ENCODE measurements at regions not wholly inside any gene's neighbourhood (a gene's known extent, or its start where the extent isn't known, plus 50 kb on each side); places are given as distances from the start of the nearest gene placed in this dataset.

DNA sequence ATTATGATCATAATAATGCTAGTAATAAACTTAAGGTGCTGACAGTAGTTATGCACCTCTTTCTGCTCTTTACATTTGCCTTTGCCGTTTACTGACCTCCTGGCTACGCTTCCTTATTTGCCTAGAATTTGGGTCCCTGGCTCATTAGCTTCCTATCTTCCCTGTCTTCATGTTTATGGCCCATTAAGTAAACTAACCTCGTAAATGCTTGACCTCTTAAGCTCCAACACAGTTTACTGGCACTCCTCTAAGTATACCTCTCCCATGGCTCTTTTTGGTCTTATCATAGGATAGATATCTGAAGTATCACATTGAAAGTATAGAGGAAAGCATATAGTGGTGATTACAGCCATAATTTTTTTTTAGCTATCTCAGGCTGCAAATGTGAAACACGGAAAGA lies 657.3 kb upstream of the SLC39A10 start (continued):
- TF ChIP-seq, protein P1, sequence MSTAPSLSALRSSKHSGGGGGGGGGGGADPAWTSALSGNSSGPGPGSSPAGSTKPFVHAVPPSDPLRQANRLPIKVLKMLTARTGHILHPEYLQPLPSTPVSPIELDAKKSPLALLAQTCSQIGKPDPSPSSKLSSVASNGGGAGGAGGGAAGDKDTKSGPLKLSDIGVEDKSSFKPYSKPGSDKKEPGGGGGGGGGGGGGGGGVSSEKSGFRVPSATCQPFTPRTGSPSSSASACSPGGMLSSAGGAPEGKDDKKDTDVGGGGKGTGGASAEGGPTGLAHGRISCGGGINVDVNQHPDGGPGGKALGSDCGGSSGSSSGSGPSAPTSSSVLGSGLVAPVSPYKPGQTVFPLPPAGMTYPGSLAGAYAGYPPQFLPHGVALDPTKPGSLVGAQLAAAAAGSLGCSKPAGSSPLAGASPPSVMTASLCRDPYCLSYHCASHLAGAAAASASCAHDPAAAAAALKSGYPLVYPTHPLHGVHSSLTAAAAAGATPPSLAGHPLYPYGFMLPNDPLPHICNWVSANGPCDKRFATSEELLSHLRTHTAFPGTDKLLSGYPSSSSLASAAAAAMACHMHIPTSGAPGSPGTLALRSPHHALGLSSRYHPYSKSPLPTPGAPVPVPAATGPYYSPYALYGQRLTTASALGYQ (CRISPR knock-in tag; IDR thresholded peaks at IDR 0.05), result no peak

DNA sequence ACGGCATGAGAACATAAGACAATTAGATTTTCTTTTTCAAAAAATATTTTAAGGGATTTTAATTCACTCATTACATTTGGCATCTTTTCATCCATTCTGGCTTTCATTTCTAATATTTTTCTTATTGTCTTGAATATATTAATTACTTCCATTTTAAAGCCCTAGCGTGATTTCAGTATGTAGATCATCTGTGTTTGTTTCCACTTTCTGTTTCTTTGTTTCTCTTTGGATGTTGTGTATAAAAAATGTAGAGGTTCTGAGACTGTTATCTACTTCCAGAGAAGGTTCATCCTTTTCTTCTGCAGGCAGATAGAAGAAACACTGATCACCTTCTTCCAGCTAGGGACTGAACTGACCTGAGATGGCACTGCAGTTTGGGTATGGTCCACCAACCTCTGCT lies 664.4 kb upstream of the SLC39A10 start:
- Histone ChIP-seq H3K4me1 (ENCODE audit: insufficient read depth, low read length) (no peaks in the 10 kb centered on the region), H3K36me3 (replicated peaks in 1 of 2; ENCODE audit: control insufficient read depth in 1 of 2, insufficient read depth in 2 of 2, low read length in 2 of 2) (no peaks in the 10 kb centered on the region), H3K27me3 (ENCODE audit: control insufficient read depth in 1 of 2, insufficient read depth in 2 of 2, low read length in 2 of 2) (no peaks in the 10 kb centered on the region), H3K4me3 (replicated peaks in 1 of 3; ENCODE audit: insufficient read depth in 1 of 3, low read depth in 2 of 3, low read length in 3 of 3) (no peak overlapping the region), H3K9ac (ENCODE audit: insufficient read depth, low read depth, low read length) (no peak overlapping the region), H3K79me2 (ENCODE audit: insufficient read depth, low read length) (no peaks in the 10 kb centered on the region), H4K20me1 (ENCODE audit: insufficient read depth, low read length) (no peaks in the 10 kb centered on the region), H3K4me2 (ENCODE audit: low read depth, low read length) (no peak overlapping the region), H2AFZ (ENCODE audit: low read length) (no peak overlapping the region), H3K27ac (ENCODE audit: extremely low read length, insufficient read depth, low read length) (no peak overlapping the region), H3K9me3 (ENCODE audit: low read length) (peaks cover 25% of the 10 kb centered on the region)
- ChIA-PET POLR2A (no interaction called here), CTCF (ENCODE audit: low intra/inter-chr PET ratio, low total read pairs) (no interaction called here)
- in situ Hi-C loops (cut with HindIII; ENCODE audit: extremely low pct_ligation_motif_present, low pct_unique_long_range_greater_than_20kb) (no loop called here), intact Hi-C loops (cut with micrococcal nuclease; ENCODE audit: unreplicated experiment) (no loop called here)
- TF ChIP-seq, protein P2, sequence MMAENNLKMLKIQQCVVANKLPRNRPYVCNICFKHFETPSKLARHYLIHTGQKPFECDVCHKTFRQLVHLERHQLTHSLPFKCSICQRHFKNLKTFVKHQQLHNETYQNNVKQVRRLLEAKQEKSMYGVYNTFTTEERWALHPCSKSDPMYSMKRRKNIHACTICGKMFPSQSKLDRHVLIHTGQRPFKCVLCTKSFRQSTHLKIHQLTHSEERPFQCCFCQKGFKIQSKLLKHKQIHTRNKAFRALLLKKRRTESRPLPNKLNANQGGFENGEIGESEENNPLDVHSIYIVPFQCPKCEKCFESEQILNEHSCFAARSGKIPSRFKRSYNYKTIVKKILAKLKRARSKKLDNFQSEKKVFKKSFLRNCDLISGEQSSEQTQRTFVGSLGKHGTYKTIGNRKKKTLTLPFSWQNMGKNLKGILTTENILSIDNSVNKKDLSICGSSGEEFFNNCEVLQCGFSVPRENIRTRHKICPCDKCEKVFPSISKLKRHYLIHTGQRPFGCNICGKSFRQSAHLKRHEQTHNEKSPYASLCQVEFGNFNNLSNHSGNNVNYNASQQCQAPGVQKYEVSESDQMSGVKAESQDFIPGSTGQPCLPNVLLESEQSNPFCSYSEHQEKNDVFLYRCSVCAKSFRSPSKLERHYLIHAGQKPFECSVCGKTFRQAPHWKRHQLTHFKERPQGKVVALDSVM (CRISPR knock-in tag; IDR thresholded peaks at IDR 0.05), result no peak
- TF ChIP-seq, protein P3, sequence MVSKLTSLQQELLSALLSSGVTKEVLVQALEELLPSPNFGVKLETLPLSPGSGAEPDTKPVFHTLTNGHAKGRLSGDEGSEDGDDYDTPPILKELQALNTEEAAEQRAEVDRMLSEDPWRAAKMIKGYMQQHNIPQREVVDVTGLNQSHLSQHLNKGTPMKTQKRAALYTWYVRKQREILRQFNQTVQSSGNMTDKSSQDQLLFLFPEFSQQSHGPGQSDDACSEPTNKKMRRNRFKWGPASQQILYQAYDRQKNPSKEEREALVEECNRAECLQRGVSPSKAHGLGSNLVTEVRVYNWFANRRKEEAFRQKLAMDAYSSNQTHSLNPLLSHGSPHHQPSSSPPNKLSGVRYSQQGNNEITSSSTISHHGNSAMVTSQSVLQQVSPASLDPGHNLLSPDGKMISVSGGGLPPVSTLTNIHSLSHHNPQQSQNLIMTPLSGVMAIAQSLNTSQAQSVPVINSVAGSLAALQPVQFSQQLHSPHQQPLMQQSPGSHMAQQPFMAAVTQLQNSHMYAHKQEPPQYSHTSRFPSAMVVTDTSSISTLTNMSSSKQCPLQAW (CRISPR knock-in tag; IDR thresholded peaks at IDR 0.05), result no peak
- TF ChIP-seq, protein P4, sequence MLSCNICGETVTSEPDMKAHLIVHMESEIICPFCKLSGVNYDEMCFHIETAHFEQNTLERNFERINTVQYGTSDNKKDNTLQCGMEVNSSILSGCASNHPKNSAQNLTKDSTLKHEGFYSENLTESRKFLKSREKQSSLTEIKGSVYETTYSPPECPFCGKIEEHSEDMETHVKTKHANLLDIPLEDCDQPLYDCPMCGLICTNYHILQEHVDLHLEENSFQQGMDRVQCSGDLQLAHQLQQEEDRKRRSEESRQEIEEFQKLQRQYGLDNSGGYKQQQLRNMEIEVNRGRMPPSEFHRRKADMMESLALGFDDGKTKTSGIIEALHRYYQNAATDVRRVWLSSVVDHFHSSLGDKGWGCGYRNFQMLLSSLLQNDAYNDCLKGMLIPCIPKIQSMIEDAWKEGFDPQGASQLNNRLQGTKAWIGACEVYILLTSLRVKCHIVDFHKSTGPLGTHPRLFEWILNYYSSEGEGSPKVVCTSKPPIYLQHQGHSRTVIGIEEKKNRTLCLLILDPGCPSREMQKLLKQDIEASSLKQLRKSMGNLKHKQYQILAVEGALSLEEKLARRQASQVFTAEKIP (CRISPR knock-in tag; IDR thresholded peaks at IDR 0.05; ENCODE audit: borderline replicate concordance), result no peak
- TF ChIP-seq ZNF446 (CRISPR knock-in tag; IDR thresholded peaks at IDR 0.05), result no peak
- TF ChIP-seq, protein P5, sequence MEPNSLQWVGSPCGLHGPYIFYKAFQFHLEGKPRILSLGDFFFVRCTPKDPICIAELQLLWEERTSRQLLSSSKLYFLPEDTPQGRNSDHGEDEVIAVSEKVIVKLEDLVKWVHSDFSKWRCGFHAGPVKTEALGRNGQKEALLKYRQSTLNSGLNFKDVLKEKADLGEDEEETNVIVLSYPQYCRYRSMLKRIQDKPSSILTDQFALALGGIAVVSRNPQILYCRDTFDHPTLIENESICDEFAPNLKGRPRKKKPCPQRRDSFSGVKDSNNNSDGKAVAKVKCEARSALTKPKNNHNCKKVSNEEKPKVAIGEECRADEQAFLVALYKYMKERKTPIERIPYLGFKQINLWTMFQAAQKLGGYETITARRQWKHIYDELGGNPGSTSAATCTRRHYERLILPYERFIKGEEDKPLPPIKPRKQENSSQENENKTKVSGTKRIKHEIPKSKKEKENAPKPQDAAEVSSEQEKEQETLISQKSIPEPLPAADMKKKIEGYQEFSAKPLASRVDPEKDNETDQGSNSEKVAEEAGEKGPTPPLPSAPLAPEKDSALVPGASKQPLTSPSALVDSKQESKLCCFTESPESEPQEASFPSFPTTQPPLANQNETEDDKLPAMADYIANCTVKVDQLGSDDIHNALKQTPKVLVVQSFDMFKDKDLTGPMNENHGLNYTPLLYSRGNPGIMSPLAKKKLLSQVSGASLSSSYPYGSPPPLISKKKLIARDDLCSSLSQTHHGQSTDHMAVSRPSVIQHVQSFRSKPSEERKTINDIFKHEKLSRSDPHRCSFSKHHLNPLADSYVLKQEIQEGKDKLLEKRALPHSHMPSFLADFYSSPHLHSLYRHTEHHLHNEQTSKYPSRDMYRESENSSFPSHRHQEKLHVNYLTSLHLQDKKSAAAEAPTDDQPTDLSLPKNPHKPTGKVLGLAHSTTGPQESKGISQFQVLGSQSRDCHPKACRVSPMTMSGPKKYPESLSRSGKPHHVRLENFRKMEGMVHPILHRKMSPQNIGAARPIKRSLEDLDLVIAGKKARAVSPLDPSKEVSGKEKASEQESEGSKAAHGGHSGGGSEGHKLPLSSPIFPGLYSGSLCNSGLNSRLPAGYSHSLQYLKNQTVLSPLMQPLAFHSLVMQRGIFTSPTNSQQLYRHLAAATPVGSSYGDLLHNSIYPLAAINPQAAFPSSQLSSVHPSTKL (CRISPR knock-in tag; IDR thresholded peaks at IDR 0.05), result no peak
- FAIRE-seq (no peak), DNase-seq (ENCODE audit: low spot score) (no peak), ATAC-seq (no peak)
- 3% methylated on average over 2 of the region's 2 CpGs for WGBS (ENCODE audit: low lambda C conversion rate)
- BruUV-seq (replicated peaks), result no TSS peak
